ENCODE measurements at regions not wholly inside any gene's neighbourhood (a gene's known extent, or its start where the extent isn't known, plus 50 kb on each side); places are given as distances from the start of the nearest gene placed in this dataset.

DNA sequence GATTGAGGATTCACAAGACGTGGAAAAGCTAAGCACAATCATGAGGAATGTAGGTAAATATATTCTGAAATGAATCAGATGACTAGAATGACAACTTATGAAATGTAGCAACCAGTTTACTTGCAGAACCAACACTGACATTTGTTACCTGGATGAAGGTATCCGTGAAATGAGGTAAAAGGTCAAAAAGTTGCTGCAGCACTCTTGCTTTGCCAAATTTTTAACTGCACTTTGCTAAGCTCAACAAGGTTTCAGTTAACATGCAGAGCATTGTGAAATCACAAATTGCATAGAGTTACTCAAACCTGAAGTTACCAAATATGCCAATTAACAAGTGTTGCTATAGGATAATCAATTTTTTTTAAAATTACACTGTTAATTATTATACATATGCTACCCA lies 1280.1 kb downstream of the KCNT2 start:
- no peak overlapping the region for H3K4me3 ChIP-seq (ENCODE audit: low read depth, low read length)
- DNase-seq (ENCODE audit: low read depth): no peak
- TF ChIP-seq, protein P1, sequence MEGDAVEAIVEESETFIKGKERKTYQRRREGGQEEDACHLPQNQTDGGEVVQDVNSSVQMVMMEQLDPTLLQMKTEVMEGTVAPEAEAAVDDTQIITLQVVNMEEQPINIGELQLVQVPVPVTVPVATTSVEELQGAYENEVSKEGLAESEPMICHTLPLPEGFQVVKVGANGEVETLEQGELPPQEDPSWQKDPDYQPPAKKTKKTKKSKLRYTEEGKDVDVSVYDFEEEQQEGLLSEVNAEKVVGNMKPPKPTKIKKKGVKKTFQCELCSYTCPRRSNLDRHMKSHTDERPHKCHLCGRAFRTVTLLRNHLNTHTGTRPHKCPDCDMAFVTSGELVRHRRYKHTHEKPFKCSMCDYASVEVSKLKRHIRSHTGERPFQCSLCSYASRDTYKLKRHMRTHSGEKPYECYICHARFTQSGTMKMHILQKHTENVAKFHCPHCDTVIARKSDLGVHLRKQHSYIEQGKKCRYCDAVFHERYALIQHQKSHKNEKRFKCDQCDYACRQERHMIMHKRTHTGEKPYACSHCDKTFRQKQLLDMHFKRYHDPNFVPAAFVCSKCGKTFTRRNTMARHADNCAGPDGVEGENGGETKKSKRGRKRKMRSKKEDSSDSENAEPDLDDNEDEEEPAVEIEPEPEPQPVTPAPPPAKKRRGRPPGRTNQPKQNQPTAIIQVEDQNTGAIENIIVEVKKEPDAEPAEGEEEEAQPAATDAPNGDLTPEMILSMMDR (IDR thresholded peaks at IDR 0.05; ENCODE audit: insufficient read depth, low read depth, low read length): no peak

DNA sequence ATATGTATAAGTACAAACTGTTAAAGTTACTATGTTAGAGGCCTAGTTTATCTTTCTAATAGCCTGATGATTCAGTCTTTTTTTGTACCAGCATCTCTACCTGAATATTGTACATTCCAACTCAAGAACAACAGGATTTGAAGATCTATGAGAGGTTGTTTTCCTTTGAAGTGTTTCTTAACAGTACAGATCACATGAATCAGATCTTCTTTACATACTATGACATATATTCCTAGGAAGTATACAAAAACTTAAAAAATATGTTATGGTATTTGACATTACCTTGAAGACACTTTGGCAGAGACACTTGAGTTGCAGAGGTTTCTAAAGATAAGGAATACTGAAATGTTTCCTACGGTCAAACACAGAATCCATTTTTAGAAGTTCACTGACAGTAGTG lies 1280.9 kb downstream of the KCNT2 start:
- no peak for DNase-seq (ENCODE audit: low read depth)
- H3K4me3 ChIP-seq (ENCODE audit: low read depth, low read length): no peak overlapping the region
- TF ChIP-seq, protein P1 (IDR thresholded peaks at IDR 0.05; ENCODE audit: insufficient read depth, low read depth, low read length): no peak

DNA sequence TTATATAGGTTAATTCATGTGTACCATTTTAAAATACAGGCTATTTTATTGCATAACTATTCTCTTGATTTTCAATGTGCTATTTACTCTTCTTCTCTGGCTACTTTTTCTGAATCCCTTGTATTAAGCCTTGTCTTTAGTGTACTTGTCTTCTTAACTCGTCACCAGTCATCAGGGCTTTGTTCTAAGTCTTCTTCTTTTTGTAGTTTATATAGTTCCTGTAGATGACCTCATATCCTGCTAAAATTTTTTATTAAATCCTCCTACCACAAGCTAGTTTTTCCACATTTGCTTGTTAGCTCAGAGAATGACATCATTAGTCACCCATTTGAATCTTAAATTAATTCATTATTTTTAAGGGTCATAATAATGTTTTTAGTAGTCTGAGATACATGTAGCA lies 1281.9 kb downstream of the KCNT2 start:
- DNase-seq (ENCODE audit: low read depth): no peak
- TF ChIP-seq, protein P1 (IDR thresholded peaks at IDR 0.05; ENCODE audit: insufficient read depth, low read depth, low read length): no peak
- no peak overlapping the region for H3K4me3 ChIP-seq (ENCODE audit: low read depth, low read length)

DNA sequence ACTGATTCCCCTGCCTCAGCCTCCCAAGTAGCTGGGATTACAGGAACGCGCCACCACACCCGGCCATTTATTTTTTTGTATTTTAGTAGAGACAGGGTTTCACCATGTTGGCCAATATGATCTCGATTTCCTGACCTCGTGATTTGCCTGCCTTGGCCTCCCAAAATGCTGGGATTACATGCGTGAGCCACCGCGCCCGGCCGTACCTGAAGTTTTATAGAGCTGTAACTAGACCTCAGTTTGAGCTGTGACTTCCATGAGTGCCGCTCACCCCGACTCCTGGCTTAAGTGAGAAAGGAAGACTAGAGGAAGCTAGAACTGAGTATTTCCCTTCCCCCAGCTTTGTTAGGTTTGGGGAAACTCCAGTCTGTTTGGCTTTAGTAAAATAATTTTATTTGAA lies 1283.1 kb downstream of the KCNT2 start:
- H3K4me3 ChIP-seq (ENCODE audit: low read depth, low read length): no peak overlapping the region
- no peak for DNase-seq (ENCODE audit: low read depth)
- TF ChIP-seq, protein P1 (IDR thresholded peaks at IDR 0.05; ENCODE audit: insufficient read depth, low read depth, low read length): no peak

DNA sequence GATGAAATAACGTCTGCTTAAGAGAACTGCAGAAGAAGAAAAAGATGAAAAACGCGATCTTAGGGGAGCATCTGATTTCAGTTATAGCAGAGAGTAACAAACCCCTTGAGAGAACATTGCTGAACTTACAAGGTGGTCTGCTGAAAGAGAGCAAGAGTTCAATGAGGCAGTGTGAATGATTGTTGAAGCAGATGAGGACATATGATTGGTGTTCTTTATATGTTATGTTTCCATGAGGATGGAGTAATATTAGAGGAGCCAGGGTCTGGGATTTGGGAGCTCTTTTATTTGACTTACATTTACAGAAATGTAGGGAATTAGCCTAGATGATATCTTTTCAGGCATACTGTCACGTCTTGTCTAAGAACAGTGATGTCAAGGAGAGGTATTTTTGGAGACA lies 1302.0 kb downstream of the KCNT2 start:
- no peak overlapping the region for H3K4me3 ChIP-seq (ENCODE audit: low read depth, low read length)
- no peak for DNase-seq (ENCODE audit: low read depth)
- TF ChIP-seq, protein P1 (IDR thresholded peaks at IDR 0.05; ENCODE audit: insufficient read depth, low read depth, low read length): no peak

DNA sequence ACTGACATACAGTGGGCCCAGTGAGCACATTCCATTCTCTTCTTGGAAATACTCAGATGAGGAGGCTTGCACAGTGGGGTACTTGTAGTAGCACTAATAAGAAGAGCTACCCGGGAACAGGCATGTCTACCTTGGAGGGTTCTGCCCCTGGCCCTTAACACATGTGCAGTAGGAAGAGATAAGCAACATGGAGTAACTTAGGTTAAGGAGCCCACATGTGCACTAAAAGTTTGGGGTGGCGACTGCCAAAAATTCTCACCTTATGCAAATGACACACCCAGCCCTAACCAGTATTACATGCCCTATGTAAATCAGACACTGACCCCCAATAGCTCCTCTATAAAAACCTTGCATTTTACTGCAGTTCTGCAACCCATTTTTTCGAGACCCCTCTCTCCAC lies 1313.3 kb downstream of the KCNT2 start:
- DNase-seq (ENCODE audit: low read depth): no peak
- TF ChIP-seq, protein P1 (IDR thresholded peaks at IDR 0.05; ENCODE audit: insufficient read depth, low read depth, low read length): no peak

DNA sequence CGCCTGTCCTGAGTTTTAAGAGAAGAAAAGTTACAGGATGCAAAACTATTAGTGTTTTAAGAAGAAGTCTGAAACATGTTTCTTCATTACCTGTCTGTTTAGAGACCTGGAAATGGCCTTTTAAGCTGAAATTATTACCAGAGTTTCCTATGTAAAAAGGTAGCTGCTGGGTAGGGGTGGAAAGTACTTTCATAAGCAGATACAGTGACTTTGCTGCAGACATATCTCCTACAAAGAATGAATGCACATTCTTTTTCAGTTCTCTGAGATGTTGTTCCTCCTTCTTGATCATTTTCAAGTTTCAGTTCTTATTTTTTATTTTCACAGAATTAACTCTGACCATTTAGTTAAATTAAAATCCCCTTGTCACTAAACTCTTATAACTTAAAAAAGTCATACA lies 1329.6 kb downstream of the KCNT2 start:
- H3K4me3 ChIP-seq (ENCODE audit: low read depth, low read length): no peak overlapping the region
- TF ChIP-seq, protein P1 (IDR thresholded peaks at IDR 0.05; ENCODE audit: insufficient read depth, low read depth, low read length): no peak
- no peak for DNase-seq (ENCODE audit: low read depth)

More for the DNA sequence above, 1313.3 kb downstream of the KCNT2 start:
- no peak overlapping the region for H3K4me3 ChIP-seq (ENCODE audit: low read depth, low read length)

Data from fibroblast of villous mesenchyme (primary cell).